B cell (primary cell): ENCODE measurements at regions not wholly inside any gene's neighbourhood (a gene's known extent, or its start where the extent isn't known, plus 50 kb on each side); places are given as distances from the start of the nearest gene placed in this dataset.

Experiments
- EZH2 ChIP-seq: IDR thresholded peaks from 2 replicates; pipeline ENCODE4 v1.6.1; 2012; ENCODE audit warnings: borderline replicate concordance, low read depth, mild to moderate bottlenecking, moderate library complexity, low read length; ENCODE audit not compliant: insufficient read depth, poor library complexity, severe bottlenecking
- TF ChIP-seq, protein P1 (sequence below): fragments of 200-600 bp; IDR thresholded peaks from one replicate; pipeline ENCODE4 v1.8.0; 2022; ENCODE audit warnings: antibody characterized with exemption, mild to moderate bottlenecking

DNA sequence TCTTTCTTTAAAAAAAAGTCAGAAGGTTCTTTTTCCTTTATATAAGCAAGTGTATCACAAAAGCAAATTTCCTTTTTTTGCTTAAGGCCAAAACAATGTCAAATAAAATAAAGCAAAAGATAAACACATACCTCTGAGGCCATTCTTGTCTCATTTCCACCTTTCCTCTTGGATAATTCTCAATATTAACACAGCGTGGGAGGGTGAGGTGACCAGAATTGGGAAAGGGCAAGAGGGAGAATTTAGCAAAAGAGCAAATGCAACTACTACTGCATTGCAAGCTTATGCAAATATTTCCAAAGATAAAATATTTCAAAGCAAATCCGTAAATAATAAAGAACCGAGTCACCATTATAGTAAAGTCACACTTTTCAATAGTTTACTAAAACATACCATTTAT, 153.4 kb upstream of the PSMD7 start:
- TF ChIP-seq EZH2: no peak
- TF ChIP-seq, protein P1, sequence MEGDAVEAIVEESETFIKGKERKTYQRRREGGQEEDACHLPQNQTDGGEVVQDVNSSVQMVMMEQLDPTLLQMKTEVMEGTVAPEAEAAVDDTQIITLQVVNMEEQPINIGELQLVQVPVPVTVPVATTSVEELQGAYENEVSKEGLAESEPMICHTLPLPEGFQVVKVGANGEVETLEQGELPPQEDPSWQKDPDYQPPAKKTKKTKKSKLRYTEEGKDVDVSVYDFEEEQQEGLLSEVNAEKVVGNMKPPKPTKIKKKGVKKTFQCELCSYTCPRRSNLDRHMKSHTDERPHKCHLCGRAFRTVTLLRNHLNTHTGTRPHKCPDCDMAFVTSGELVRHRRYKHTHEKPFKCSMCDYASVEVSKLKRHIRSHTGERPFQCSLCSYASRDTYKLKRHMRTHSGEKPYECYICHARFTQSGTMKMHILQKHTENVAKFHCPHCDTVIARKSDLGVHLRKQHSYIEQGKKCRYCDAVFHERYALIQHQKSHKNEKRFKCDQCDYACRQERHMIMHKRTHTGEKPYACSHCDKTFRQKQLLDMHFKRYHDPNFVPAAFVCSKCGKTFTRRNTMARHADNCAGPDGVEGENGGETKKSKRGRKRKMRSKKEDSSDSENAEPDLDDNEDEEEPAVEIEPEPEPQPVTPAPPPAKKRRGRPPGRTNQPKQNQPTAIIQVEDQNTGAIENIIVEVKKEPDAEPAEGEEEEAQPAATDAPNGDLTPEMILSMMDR: no peak
